AG09309 (cell line): ENCODE measurements at regions not wholly inside any gene's neighbourhood (a gene's known extent, or its start where the extent isn't known, plus 50 kb on each side); places are given as distances from the start of the nearest gene placed in this dataset.
"Not testable (repeated sequence)": the region's sequence is repeated elsewhere in the genome, so short reads cannot be mapped to it uniquely, and the experiment has no call there.

Source experiments
- DNase-seq: peaks from one replicate; pipeline ENCODE4 v3.0.0-alpha.2; 2010; ENCODE audit warnings: low read depth
- H3K4me3 ChIP-seq: 2 replicates; pipeline ENCODE4 v1.5.1; 2011; ENCODE audit warnings: mild to moderate bottlenecking, low read depth, low read length, moderate library complexity; ENCODE audit not compliant: control insufficient read depth
- TF ChIP-seq, protein P1 (sequence below): IDR thresholded peaks from 2 replicates; pipeline ENCODE4 v1.5.1; 2011; ENCODE audit warnings: mild to moderate bottlenecking, low read depth, low read length, inconsistent platforms; ENCODE audit not compliant: insufficient read depth, control insufficient read depth; ENCODE audit errors: missing control alignments

DNA sequence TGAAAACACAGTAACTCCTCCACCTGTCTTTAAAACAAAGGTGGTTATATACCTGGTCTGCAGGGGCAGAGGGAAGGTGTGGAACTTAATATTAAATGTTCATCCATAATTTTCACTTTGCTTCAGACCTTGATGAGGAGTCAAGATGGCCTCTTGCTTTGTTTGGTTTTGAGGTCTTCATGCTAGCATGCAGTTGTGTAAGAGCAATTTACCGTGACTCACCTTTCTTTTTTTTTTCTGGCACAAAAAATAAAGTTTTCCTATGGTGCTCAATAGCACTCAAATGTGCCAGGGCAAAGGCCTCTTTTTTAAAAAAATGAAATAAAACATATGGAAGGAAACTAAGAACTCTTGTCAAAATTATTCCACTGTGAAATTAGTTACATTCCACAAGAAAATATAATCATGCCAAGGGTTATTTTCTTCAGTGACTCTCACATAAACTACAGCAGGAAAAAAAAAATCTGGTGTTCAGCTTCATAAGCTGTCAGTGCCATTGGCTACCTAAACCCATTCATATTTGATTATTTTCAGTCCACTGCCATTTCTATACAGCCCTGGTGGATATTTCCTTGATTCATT is 128.2 kb downstream of the SLC7A11 start:
- TF ChIP-seq, protein P1, sequence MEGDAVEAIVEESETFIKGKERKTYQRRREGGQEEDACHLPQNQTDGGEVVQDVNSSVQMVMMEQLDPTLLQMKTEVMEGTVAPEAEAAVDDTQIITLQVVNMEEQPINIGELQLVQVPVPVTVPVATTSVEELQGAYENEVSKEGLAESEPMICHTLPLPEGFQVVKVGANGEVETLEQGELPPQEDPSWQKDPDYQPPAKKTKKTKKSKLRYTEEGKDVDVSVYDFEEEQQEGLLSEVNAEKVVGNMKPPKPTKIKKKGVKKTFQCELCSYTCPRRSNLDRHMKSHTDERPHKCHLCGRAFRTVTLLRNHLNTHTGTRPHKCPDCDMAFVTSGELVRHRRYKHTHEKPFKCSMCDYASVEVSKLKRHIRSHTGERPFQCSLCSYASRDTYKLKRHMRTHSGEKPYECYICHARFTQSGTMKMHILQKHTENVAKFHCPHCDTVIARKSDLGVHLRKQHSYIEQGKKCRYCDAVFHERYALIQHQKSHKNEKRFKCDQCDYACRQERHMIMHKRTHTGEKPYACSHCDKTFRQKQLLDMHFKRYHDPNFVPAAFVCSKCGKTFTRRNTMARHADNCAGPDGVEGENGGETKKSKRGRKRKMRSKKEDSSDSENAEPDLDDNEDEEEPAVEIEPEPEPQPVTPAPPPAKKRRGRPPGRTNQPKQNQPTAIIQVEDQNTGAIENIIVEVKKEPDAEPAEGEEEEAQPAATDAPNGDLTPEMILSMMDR: no peak
- no peak for DNase-seq
- no peak overlapping the region for H3K4me3 ChIP-seq

DNA sequence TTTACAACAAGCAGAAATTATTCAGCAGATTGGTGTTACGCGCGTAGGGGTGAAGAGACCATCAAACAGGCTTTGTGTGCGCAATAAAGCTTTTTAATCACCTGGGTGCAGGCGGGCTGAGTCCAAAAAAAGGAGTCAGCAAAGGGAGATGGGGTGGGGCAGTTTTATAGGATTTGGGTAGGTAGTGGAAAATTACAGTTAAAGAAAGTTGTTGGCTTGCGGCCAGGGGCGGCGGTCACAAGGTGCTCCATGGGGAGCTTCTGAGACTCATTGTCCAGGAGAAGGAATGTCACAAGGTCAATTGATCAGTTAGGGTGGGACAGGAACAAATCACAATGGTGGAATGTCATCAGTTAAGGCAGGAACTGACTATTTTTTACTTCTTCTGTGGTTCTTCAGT is 129.3 kb downstream of the SLC7A11 start:
- not testable (repeated sequence) for H3K4me3 ChIP-seq, DNase-seq

DNA sequence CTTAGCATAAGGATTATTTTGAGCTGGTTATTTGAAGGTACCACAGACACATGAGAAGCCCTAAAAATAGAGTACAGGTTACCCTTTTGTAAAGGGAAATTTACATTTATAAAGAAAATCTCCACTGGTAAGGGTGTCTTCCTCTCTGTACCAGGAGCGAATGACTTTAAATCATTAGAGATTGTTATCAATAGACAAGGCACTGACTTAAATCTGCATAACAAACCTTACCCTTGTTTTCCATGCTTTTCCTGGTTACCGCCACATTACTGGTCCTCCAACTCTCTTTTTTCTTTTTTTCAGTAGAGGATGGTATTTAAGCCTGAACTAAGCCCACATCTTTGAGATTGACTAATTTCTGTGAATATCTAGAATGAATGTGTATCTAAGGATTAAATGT is 129.8 kb downstream of the SLC7A11 start:
- H3K4me3 ChIP-seq: no peak overlapping the region
- TF ChIP-seq, protein P1: no peak
- no peak for DNase-seq

DNA sequence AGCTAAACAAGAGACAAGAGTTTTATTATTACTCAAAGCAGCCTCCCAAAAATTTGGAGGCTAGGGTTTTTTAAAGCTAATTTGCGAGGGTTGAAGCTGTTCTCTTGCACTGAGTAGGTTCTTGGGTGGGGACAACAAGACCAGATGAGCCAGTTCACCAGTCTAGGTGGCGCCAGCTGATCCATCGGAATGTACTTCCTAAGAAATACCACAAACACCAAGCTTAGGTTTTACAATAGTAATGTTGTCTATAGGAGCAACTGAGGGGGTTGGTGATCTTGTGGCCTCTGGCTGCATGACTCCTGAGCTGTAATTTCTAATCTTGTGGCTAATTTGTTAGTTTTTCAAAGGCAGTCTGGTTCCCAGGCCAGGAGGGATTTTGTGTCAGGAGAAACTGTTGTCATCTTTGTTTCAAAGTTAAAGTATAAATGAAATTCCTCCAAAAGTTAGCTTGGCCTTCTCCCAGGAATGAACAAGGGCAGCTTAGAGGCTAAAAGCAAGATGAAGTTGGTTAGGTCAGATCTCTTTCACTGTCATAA is 130.6 kb downstream of the SLC7A11 start:
- TF ChIP-seq, protein P1: peak; percentile 4
- no peak for DNase-seq
- no peak overlapping the region for H3K4me3 ChIP-seq

DNA sequence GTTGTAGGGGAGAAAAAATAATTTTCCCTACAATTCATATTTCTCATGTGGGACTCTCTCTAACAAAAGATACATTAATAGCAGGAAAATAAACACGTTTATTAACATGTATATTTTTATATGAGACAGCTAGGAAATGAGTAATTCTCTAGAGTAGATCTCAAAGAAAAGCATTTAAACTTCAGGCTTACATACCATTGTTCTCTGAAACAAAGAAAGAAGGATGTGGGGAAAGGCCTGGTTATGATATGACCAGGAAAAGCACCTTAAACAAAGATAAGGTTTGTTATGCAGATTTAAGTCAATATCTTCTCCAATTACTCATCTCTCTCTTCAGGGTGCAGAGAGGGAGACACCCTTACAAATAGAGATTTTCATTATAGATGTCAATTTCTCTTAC is 131.3 kb downstream of the SLC7A11 start:
- DNase-seq: no peak
- TF ChIP-seq, protein P1: no peak
- no peak overlapping the region for H3K4me3 ChIP-seq

DNA sequence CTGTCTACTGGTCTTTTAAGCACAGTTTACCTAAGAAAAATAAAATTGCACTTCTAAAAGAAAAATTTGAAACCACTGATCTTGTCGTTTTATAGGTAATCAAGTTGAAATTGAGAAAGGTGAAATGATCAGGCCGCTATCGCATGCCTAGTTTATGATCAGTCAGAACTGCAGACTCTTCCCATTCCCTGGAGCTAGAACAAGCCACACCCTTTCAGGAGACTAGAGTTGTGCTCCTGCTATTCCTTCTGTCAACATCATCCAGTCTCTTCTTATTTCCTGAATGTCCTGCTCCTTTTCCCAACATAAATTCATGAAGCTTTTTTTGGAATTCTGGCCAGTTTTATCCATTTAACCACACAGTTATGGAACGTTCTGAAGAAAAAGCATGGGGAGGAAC is 135.1 kb downstream of the SLC7A11 start:
- no peak overlapping the region for H3K4me3 ChIP-seq
- TF ChIP-seq, protein P1: no peak
- no peak for DNase-seq

DNA sequence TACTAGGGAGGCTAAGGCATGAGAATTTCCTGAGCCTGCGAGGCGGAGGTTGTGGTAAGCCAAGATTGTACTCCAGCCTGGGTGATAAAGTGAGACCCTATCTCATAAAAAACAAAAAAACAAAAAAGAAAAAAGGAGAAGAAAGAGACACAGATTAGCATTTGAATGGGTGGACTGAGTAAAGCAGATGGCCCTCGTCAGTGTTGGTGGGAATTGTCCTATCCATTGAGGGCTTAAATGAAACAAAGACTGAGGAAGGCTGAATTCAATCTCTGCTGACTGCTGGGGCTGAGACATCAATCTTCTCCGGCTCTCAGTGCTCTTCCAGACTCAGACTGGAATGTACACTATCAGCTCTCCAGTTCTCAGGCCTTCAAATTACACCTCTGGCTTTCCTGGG is 136.8 kb downstream of the SLC7A11 start:
- H3K4me3 ChIP-seq: no peak overlapping the region
- DNase-seq: no peak
- TF ChIP-seq, protein P1: no peak
